H1 (cell line): ENCODE measurements at regions not wholly inside any gene's neighbourhood (a gene's known extent, or its start where the extent isn't known, plus 50 kb on each side); places are given as distances from the start of the nearest gene placed in this dataset.

Experiments used
- CTCF ChIA-PET: fragments of 300-600 bp; sonication (Branson Sonifier 250); formaldehyde crosslinking; loops from one replicate; lab custom pipeline; 2021; ENCODE audit not compliant: partially characterized antibody; lab: Charles Lee
- POLR2A ChIA-PET: fragments of 300-600 bp; sonication (Branson Sonifier 250); formaldehyde crosslinking; loops from one replicate; lab custom pipeline; 2021; ENCODE audit warnings: inconsistent platforms; ENCODE audit not compliant: partially characterized antibody; lab: Charles Lee
- DNase-seq, 2 experiments: peaks; one replicate each; pipeline versions ENCODE4 v3.0.0 to v3.0.0-alpha.2; 2010 to 2022; ENCODE audit warnings: low spot score in 2 of 2, low read depth in 1 of 2, mixed read lengths in 1 of 2
- FAIRE-seq: peaks from 2 replicates; lab custom pipeline; 2011; peaks lifted over from hg19 to GRCh38; lab: Jason Lieb, UNC
- H2AFZ ChIP-seq: 2 replicates; pipeline ENCODE4 v1.8.1; 2012; ENCODE audit warnings: low read length, inconsistent platforms
- H2AK5ac ChIP-seq: 2 replicates; pipeline ENCODE4 v1.6.1; 2013; ENCODE audit warnings: low read depth, low read length
- H2BK120ac ChIP-seq: replicated peaks from 2 replicates; pipeline ENCODE3; 2013; ENCODE audit warnings: low read depth, low read length, inconsistent platforms
- H2BK12ac ChIP-seq: 2 replicates; pipeline ENCODE4 v1.6.1; 2013; ENCODE audit warnings: low read depth, low read length
- H2BK15ac ChIP-seq: 2 replicates; pipeline ENCODE4 v1.6.1; 2013; ENCODE audit warnings: low read length
- H2BK20ac ChIP-seq: 2 replicates; pipeline ENCODE4 v1.6.1; 2013; ENCODE audit warnings: low read length
- H2BK5ac ChIP-seq: 2 replicates; pipeline ENCODE4 v1.6.1; 2013; ENCODE audit warnings: low read depth, low read length
- H3K14ac ChIP-seq: 2 replicates; pipeline ENCODE4 v1.6.1; 2013; ENCODE audit warnings: inconsistent platforms; ENCODE audit not compliant: insufficient read length
- H3K18ac ChIP-seq: 2 replicates; pipeline ENCODE4 v1.6.1; 2013; ENCODE audit warnings: low read length; ENCODE audit errors: extremely low read depth
- H3K23ac ChIP-seq: 2 replicates; pipeline ENCODE4 v1.6.1; 2013; ENCODE audit warnings: inconsistent platforms; ENCODE audit not compliant: insufficient read length
- H3K23me2 ChIP-seq: 2 replicates; pipeline ENCODE4 v1.6.1; 2013; ENCODE audit warnings: low read depth, low read length
- H3K27ac ChIP-seq: 2 replicates; pipeline ENCODE4 v1.6.1; 2011; ENCODE audit warnings: low read depth, low read length, inconsistent platforms
- H3K27me3 ChIP-seq, 4 experiments: replicated peaks in 1 of 4; 1 replicate in 1 of 4; 2 replicates in 3 of 4; pipeline versions ENCODE4 v1.6.1 to v1.8.1; 2011 to 2013; ENCODE audit warnings: low read length in 3 of 4, mild to moderate bottlenecking in 3 of 4, inconsistent platforms in 2 of 4, mixed read lengths in 2 of 4, moderate library complexity in 1 of 4; ENCODE audit not compliant: control insufficient read depth in 3 of 4, insufficient read depth in 3 of 4; ENCODE audit errors: extremely low read depth in 1 of 4
- H3K36me3 ChIP-seq, 4 experiments: 2 replicates each; pipeline versions ENCODE4 v1.6.1 to v1.8.1; 2011 to 2013; ENCODE audit warnings: mild to moderate bottlenecking in 4 of 4, low read length in 3 of 4, moderate library complexity in 2 of 4, control low read depth in 1 of 4, inconsistent platforms in 1 of 4; ENCODE audit not compliant: insufficient read depth in 4 of 4, control insufficient read depth in 2 of 4
- H3K4ac ChIP-seq: replicated peaks from 2 replicates; pipeline ENCODE3; 2013; ENCODE audit warnings: low read length, low read depth, mixed read lengths, inconsistent platforms; ENCODE audit not compliant: insufficient read length
- H3K4me1 ChIP-seq, 4 experiments: replicated peaks in 1 of 4; 1 replicate in 1 of 4; 2 replicates in 3 of 4; pipeline versions ENCODE4 v1.6.1 to v1.8.1; 2011 to 2013; ENCODE audit warnings: low read length in 3 of 4, inconsistent platforms in 2 of 4, mixed read lengths in 1 of 4; ENCODE audit not compliant: insufficient read depth in 4 of 4, control insufficient read depth in 3 of 4
- H3K4me2 ChIP-seq, 2 experiments: 2 replicates each; pipeline versions ENCODE4 v1.6.1 to v1.8.1; 2011 to 2013; ENCODE audit warnings: low read depth in 2 of 2, low read length in 2 of 2, control low read depth in 1 of 2, inconsistent platforms in 1 of 2, mild to moderate bottlenecking in 1 of 2; ENCODE audit not compliant: insufficient read depth in 1 of 2
- H3K4me3 ChIP-seq, 4 experiments: fragments of 200-600, 300-600 bp in 1 of 4; sonication (generic), shearing (Covaris generic), sonication (Bioruptor Twin) in 1 of 4; 2 replicates each; pipeline versions ENCODE4 v1.5.1 to v1.8.1; 2011 to 2016; ENCODE audit warnings: low read length in 4 of 4, low read depth in 3 of 4, control low read depth in 2 of 4, inconsistent platforms in 2 of 4, mild to moderate bottlenecking in 2 of 4, mixed read lengths in 1 of 4, moderate library complexity in 1 of 4; ENCODE audit not compliant: insufficient read depth in 2 of 4; ENCODE audit errors: extremely low read depth in 1 of 4
- H3K56ac ChIP-seq: replicated peaks from 2 replicates; pipeline ENCODE3; 2013; ENCODE audit warnings: low read depth, mild to moderate bottlenecking, mixed read lengths, low read length, inconsistent platforms; ENCODE audit not compliant: insufficient read length
- H3K79me1 ChIP-seq: 2 replicates; pipeline ENCODE4 v1.6.1; 2013; ENCODE audit warnings: low read depth, low read length, control low read depth
- H3K79me2 ChIP-seq, 2 experiments: 2 replicates each; pipeline versions ENCODE4 v1.6.1 to v1.8.1; 2012 to 2013; ENCODE audit warnings: low read length in 2 of 2, mild to moderate bottlenecking in 2 of 2, inconsistent platforms in 1 of 2; ENCODE audit not compliant: insufficient read depth in 2 of 2, control insufficient read depth in 1 of 2
- H3K9ac ChIP-seq, 4 experiments: replicated peaks in 1 of 4; 1 replicate in 1 of 4; 2 replicates in 3 of 4; pipeline versions ENCODE4 v1.6.1 to v1.8.1; 2011 to 2013; ENCODE audit warnings: low read depth in 3 of 4, low read length in 3 of 4, control low read depth in 2 of 4, mild to moderate bottlenecking in 2 of 4, moderate library complexity in 2 of 4, inconsistent platforms in 1 of 4; ENCODE audit errors: extremely low read depth in 1 of 4
- H3K9me3 ChIP-seq, 2 experiments: 2 replicates each; pipeline versions ENCODE4 v1.6.1 to v1.8.1; 2012 to 2013; ENCODE audit warnings: mild to moderate bottlenecking in 2 of 2, moderate library complexity in 2 of 2, control low read depth in 1 of 2, inconsistent platforms in 1 of 2, low read depth in 1 of 2, low read length in 1 of 2, mixed read lengths in 1 of 2; ENCODE audit not compliant: insufficient read depth in 2 of 2
- H4K20me1 ChIP-seq, 2 experiments: replicated peaks in 1 of 2; 2 replicates each; pipeline versions ENCODE3 to v1.8.1; 2011 to 2013; ENCODE audit warnings: inconsistent platforms in 2 of 2, low read length in 2 of 2, mild to moderate bottlenecking in 1 of 2; ENCODE audit not compliant: insufficient read depth in 2 of 2, control insufficient read depth in 1 of 2
- H4K5ac ChIP-seq: 2 replicates; pipeline ENCODE4 v1.6.1; 2013; ENCODE audit warnings: low read length, low read depth, mixed read lengths, inconsistent platforms; ENCODE audit not compliant: insufficient read length
- H4K8ac ChIP-seq: 2 replicates; pipeline ENCODE4 v1.8.0; 2013; ENCODE audit warnings: mild to moderate bottlenecking, moderate library complexity, low read length, inconsistent platforms; ENCODE audit not compliant: insufficient read depth; ENCODE audit errors: extremely low read depth
- H4K91ac ChIP-seq: replicated peaks from 2 replicates; pipeline ENCODE3; 2013; ENCODE audit warnings: low read length, mixed read lengths, inconsistent platforms; ENCODE audit not compliant: insufficient read length
- BACH1 ChIP-seq: IDR thresholded peaks from 2 replicates; pipeline ENCODE4 v1.6.1; 2012; ENCODE audit warnings: low read length, improper control_type of control experiment
- MAFK ChIP-seq: IDR thresholded peaks from 2 replicates; pipeline ENCODE4 v1.6.1; 2012; ENCODE audit warnings: low read depth, mild to moderate bottlenecking, improper control_type of control experiment, low read length
- TEAD4 ChIP-seq: IDR thresholded peaks from 2 replicates; pipeline ENCODE4 v1.6.1; 2012; ENCODE audit warnings: low read depth, low read length, inconsistent platforms, mixed read lengths
- WGBS, 2 experiments: shearing (Covaris generic) in 1 of 2; methylation state at CpG; one replicate each; pipeline versions ENCODE4 v1.1.6 to v1.1.7; 2013 to 2015; ENCODE audit warnings: low lambda C conversion rate in 2 of 2, mixed read lengths in 2 of 2, inconsistent platforms in 1 of 2, low coverage in 1 of 2, missing lambda C conversion rate in 1 of 2; ENCODE audit not compliant: insufficient replicate concordance in 2 of 2, insufficient coverage in 1 of 2, insufficient read length in 1 of 2; ENCODE audit errors: extremely low coverage in 1 of 2, missing lambda C conversion rate in 1 of 2; 5-methylcytosine and 5-hydroxymethylcytosine counted together
- TF ChIP-seq, protein P1 (sequence below): IDR thresholded peaks from 2 replicates; pipeline ENCODE4 v1.6.1; 2012; ENCODE audit warnings: inconsistent platforms

DNA sequence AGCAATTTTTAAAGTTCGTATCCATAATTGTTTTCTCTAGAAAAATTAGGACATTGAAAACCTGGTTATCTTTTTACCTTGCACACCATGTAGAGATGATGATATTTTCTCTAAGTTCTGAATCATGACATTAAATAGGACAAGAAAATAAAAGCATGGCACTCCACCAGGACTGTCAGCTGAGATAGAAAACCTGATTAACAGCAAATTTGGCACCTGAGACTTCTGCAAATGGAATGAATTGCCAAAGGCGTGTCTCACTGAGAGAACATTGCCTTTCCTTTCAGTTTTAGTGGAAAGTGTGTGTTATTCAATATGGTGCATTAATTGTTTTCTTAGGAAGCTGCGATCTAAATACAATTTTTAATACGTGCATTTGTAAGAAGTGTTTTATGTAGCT lies 164.7 kb downstream of the LRRC30 start:
- Histone ChIP-seq H3K36me3 (no peaks in the 10 kb centered on the region), H2BK12ac (no peak overlapping the region), H3K56ac (no peak overlapping the region), H2BK15ac (no peak overlapping the region), H3K9ac (no peak overlapping the region), H4K20me1 (no peaks in the 10 kb centered on the region), H3K27me3 (no peaks in the 10 kb centered on the region), H4K8ac (no peak overlapping the region), H3K27ac (no peak overlapping the region), H3K23me2 (no peaks in the 10 kb centered on the region), H3K18ac (no peak overlapping the region), H3K4ac (no peak overlapping the region), H3K4me1 (no peaks in the 10 kb centered on the region), H3K79me1 (no peaks in the 10 kb centered on the region), H3K79me2 (no peaks in the 10 kb centered on the region), H3K9me3 (no peaks in the 10 kb centered on the region), H4K91ac (no peak overlapping the region), H3K4me3 (no peak overlapping the region), H2BK120ac (no peak overlapping the region), H2AK5ac (no peak overlapping the region), H3K23ac (no peak overlapping the region), H2BK20ac (no peak overlapping the region), H2AFZ (no peak overlapping the region), H2BK5ac (no peak overlapping the region), H3K14ac (no peak overlapping the region), H4K5ac (no peak overlapping the region), H3K4me2 (no peak overlapping the region)
- TF ChIP-seq MAFK (no peak), TEAD4 (no peak), BACH1 (no peak)
- TF ChIP-seq, protein P1, sequence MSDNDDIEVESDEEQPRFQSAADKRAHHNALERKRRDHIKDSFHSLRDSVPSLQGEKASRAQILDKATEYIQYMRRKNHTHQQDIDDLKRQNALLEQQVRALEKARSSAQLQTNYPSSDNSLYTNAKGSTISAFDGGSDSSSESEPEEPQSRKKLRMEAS = no peak
- 81% methylated on average over 4 of the region's 4 CpGs; no CpG with 5 or more reads in 1 of the 2 experiments for WGBS, 2 experiments
- ChIA-PET CTCF (interaction anchor here (0.6 kb wide), 1 partner anchor 935 kb away, joined by 3 read pairs; no protein-coding TSS in a partner anchor), POLR2A (no interaction called here)
- no peak for DNase-seq
- no peak for FAIRE-seq
